ENCODE measurements at regions not wholly inside any gene's neighbourhood (a gene's known extent, or its start where the extent isn't known, plus 50 kb on each side); places are given as distances from the start of the nearest gene placed in this dataset.

- DNase-seq, result no peak
- no peaks in the 10 kb centered on the region for H3K4me1 ChIP-seq
- no peaks in the 10 kb centered on the region for H3K9me3 ChIP-seq
- peaks cover 0 to 10% of the 10 kb centered on the region in 2 donors for H3K27me3 ChIP-seq
- no peak overlapping the region for H3K4me3 ChIP-seq
- no peak overlapping the region for H3K27ac ChIP-seq
- no peak for TF ChIP-seq CTCF (IDR thresholded peaks at IDR 0.05)
- H3K36me3 ChIP-seq, result no peaks in the 10 kb centered on the region
- intact Hi-C loops (cut with DNase I; ENCODE audit: low total_unique reads), result no loop called here
Measured at GRCh38 chr12:131527736-131528135, 183.2 kb upstream of the SFSWAP start.

GRCh38 chr12:131528144-131528543 lies 182.7 kb upstream of the SFSWAP start:
- no peaks in the 10 kb centered on the region for H3K9me3 ChIP-seq
- TF ChIP-seq CTCF (IDR thresholded peaks at IDR 0.05), result no peak
- H3K36me3 ChIP-seq, result no peaks in the 10 kb centered on the region
- H3K27me3 ChIP-seq, result peaks cover 0 to 13% of the 10 kb centered on the region in 2 donors
- intact Hi-C loops (cut with DNase I; ENCODE audit: low total_unique reads), result no loop called here
- no peaks in the 10 kb centered on the region for H3K4me1 ChIP-seq
- no peak overlapping the region for H3K27ac ChIP-seq
- DNase-seq, result no peak
- H3K4me3 ChIP-seq, result no peak overlapping the region

GRCh38 chr12:131528667-131529066 lies 182.2 kb upstream of the SFSWAP start:
- Histone ChIP-seq H3K27ac (no peak overlapping the region), H3K4me1 (no peaks in the 10 kb centered on the region), H3K4me3 (no peak overlapping the region), H3K36me3 (no peaks in the 10 kb centered on the region), H3K9me3 (no peaks in the 10 kb centered on the region), H3K27me3 (peaks cover 0 to 15% of the 10 kb centered on the region in 2 donors)
- intact Hi-C loops (cut with DNase I; ENCODE audit: low total_unique reads), result no loop called here
- no peak for DNase-seq
- no peak for TF ChIP-seq CTCF (IDR thresholded peaks at IDR 0.05)

- H3K4me3 ChIP-seq, result no peak overlapping the region
- no peak for TF ChIP-seq CTCF (IDR thresholded peaks at IDR 0.05)
- no peak for DNase-seq
- H3K27ac ChIP-seq, result no peak overlapping the region
- H3K4me1 ChIP-seq, result no peaks in the 10 kb centered on the region
- H3K9me3 ChIP-seq, result no peaks in the 10 kb centered on the region
- peaks cover 0 to 15% of the 10 kb centered on the region in 2 donors for H3K27me3 ChIP-seq
- intact Hi-C loops (cut with DNase I; ENCODE audit: low total_unique reads), result no loop called here
- no peaks in the 10 kb centered on the region for H3K36me3 ChIP-seq
Measured at GRCh38 chr12:131529196-131530040, 181.5 kb upstream of the SFSWAP start.

- intact Hi-C loops (cut with DNase I; ENCODE audit: low total_unique reads), result no loop called here
- Histone ChIP-seq H3K9me3 (no peaks in the 10 kb centered on the region), H3K4me3 (no peak overlapping the region), H3K27me3 (peaks cover 0 to 15% of the 10 kb centered on the region in 2 donors), H3K4me1 (no peaks in the 10 kb centered on the region), H3K36me3 (no peaks in the 10 kb centered on the region), H3K27ac (no peak overlapping the region)
- no peak for TF ChIP-seq CTCF (IDR thresholded peaks at IDR 0.05)
- DNase-seq, result no peak
Measured at GRCh38 chr12:131530041-131530332, 180.9 kb upstream of the SFSWAP start.
